Stimulated activated naive CD4-positive, alpha-beta T cell (primary cell): ENCODE measurements at regions not wholly inside any gene's neighbourhood (a gene's known extent, or its start where the extent isn't known, plus 50 kb on each side); places are given as distances from the start of the nearest gene placed in this dataset.

ENCODE experiments used
- DNase-seq, 6 experiments: peaks; one replicate each; lab custom pipeline; 2025; lab: John Stamatoyannopoulos, UW

DNA sequence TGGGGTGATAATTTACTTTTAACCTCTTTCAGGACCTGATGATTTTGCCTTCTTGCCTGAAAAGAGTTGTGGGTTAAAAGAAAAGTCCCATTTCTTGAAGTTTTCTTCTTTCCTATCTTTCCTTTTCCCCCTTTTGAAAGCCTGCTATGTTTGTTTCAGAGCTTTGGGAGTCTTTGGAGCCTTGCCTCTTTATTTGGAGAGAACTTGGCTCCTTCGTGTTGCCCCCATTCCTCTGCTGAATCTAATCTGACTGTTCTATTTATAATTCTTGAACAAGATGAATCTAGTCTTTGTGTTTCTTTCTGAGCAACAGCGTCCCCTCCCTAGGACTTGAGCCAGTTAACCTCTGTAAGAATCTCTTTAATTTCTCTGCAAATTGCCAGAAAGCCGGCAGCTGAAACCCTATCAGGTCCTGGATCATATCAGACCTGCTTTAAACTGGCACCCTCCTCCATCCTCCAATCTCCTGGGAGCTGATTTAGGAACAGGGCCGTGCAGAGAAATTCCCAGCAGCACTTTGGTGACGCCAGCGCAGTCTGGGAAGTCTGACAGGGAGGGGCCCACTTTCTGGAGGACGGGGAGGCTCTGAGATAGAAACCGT, 289.1 kb upstream of the SORL1-AS1 start:
- DNase-seq, result no peak

DNA sequence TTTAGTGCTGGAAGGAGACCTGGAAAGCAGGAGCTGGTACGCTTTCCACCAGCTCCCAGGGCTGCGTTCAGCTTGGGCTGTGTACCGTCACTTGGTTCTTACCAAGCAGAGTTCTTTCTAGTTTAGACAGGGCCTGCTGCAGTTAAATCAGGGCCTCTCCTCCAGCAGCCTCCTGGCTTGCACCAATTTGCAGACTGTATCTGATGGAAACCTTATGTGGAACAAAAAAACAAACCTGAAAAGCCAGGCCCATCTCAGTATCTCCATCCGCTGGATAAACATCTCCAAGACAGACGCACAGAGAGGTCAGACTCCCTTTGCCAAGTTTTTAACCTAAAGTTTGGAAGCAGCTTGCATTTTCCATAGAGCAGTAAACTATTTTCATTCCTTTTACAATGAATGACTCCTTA, 288.6 kb upstream of the SORL1-AS1 start:
- DNase-seq, result no peak

DNA sequence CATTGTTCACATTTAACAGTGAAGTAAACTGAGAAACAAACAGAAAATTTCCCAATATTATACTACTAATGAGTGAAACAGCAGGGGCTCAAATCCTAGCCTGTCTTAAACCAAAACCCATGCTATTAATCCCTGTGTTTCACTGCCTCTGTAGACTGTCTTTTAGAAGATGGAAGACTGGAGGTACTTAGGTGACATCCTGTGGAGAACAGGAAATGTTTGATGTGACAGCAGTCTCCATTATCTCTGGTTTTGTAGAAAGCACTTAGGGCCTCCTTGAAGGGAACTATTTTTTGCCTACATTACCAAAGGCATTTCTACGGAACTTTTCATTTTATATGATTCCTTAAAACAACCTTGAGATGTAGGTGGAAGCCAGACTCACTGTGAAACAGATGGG, 288.1 kb upstream of the SORL1-AS1 start:
- DNase-seq, result no peak

DNA sequence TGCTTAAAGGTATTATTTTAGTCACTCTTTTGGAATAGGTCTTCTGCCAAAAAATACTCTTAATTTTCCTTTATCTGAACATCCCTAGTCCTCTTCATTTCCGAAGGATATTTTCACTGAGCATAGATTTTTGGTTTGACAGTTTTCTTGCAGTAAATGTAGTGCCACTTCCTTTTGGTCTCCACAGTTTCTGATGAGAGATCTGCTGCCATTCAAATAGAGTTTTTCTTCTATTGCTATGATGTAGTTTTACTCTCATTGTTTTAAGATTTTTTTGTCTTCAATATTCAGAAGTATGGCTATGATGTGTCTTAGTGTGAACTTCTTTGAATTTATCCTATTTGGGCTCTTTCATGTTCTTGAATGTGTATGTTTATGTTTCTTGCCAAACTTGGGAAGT, 281.1 kb upstream of the SORL1-AS1 start:
- DNase-seq, result no peak

DNA sequence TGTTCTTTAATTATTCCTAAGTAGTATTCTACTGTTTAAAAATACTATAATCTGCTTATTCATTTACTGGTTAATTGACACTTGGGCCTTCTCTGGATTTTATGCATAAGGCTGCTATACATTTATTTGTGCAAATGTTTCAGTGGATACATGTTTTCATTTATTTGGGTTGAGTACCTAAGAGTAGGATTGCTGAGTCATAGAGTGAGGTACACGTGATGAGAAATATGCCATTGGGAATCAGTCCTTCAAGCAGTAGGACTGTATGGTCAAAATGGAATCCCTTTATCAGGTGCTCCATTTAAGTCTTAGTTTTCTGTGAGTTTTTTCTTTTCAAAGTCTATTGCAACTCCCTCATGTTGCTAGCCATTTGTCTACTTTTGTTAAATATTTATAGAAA, 275.2 kb upstream of the SORL1-AS1 start:
- DNase-seq, result no peak

DNA sequence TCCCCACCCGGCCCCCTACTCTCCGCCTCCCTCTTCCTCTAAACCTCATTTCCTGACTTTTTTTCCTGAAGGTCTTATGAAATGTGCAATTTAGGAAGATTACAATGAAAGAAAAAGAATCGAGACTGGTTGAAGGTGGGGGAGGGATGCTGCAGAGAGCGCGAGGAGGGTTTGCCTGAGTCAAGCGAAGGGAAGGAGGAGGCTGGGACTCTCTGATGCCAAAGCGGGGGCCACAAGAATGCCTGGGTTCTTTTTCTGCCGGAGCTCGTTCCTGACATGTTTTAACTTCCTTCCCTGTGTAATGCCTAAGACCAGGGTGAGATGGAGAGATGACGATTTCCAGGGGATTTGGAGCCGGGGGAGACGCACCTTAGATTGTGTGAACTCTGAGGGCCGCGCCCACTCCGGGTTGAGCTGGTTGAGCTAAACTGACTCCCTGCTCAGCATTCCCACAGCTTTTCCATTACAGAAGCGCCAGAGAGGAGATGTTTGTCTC, 270.5 kb upstream of the SORL1-AS1 start:
- no peak for DNase-seq

DNA sequence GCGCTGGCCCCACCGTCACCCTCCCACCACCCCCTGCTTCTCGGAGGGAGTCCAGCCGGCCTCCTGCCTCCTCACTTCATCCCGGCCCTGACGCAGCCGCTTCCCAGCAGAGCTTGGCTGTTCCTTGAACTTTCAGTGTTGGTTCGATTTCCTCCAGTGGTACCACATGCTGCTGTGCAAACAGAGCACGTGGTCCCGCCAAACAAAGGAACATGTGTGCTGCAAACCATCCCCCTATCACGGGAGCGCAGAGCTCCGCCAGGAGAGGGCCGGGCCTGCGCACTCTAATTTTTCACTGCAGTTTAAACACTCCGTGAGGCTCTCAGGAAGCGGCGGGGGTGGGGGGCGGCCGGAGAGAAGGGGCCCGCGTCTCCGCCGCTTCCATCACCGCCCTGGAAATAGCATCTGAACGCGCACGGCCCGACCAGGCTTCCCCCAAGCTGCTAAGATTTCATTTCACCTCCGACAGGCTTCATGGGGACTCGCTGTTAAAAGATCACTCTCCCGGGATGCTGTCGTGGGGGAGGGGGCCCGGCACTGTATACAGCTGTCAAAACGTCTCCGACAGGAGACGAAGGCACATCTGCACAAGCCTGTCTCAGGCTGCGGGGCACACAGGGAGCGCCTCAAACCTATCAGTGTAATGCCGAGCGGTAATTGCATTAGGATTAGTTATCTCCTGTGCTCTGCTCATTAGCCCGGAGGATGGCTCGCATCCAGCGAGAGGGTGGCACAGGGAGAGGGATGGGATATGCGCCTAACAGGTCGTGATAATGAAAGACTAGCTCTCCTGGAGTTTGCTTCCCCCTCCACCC, 269.9 kb upstream of the SORL1-AS1 start:
- DNase-seq, result no peak

DNA sequence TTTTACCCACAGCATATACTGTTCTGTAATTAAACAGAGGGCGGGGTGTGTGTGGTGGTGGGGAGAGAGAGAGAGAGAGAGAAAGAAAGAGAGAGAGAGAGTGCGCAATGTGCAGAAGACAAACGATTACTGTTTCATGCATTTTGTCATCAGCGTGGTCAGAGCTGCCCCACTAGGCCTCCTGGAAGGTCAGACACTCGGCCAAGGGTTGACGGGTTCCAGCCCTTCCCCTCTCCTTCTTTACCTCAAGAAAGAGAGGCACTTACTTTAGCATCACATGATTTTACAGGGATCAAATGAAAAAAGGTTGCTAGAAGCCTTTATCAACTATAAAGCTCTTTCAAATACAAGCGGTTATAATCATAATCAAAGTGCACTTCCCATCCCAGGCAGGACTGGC, 269.2 kb upstream of the SORL1-AS1 start:
- DNase-seq, result no peak

DNA sequence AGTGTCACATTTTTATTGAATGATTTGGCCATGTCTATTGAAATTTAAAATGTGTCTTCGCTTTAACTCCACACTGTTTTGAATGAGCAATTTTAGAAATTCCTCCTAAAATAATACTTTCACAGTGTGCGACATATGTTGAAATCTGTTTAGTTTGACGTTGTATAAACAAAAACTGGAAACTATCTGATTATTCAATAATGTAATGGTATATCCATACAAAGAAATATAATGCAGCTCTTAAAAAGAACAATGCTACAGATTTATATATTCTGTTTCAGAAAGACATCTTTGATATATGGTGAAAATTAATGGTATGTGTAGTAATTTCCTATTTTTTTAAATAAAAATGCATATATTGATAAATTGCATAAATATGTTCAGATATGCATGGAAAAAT, 268.7 kb upstream of the SORL1-AS1 start:
- no peak for DNase-seq

DNA sequence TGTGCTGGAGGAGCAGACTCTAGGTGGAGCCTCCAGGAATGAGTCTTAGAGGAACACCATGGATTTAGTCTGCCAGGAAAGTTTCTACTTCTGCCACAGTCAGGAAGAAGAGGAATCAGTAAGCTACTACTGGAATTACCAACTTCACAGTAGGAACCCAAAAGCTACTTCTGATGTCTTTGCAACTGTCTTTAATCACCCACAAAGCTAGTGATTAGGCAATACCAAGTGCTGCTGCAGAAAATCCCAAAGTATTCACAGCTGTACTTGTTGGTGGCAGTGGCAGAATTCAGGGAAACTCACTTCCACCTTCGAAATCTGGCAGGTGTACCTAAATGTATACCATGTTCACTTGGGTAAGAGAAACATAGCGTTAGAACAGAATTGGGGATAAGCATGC, 264.5 kb upstream of the SORL1-AS1 start:
- DNase-seq, result no peak

DNA sequence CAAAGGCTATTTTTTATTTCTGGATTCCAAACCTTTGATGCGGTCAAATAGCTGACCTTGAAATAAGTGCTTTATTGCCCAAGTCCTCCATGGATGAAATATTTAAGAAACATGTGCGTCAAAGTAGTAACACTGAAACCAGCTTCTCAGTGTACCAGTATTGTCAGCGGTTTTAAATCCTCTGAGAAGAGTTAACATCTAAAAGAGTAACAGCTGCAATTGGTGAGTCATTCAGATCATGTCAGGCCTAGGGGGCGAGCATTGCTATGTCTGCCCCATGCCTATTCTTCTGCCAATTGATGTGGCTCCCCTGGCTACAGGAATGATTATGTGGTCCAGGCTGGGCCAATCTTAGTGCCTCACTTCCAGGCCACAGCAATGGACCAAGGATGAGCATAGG, 263.3 kb upstream of the SORL1-AS1 start:
- DNase-seq, result no peak

DNA sequence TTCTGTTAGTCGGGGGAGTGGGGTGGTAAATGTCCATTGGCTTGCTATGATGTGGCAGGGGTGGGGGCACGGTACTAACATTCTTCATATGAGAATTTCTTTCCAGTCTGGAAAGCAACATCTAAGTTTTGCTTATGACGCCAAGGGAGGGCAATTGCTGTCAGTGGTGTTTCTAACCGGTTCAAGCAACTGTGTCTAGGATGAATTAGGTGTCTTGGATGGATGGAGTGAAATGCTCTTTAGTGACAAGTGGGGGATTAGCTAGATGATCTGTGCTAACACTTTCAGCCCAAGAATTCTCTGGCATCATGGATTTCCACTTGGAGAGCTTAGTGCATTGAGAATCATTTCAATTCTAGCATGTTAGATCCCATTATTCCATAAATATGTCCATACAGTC, 262.6 kb upstream of the SORL1-AS1 start:
- DNase-seq, result no peak

DNA sequence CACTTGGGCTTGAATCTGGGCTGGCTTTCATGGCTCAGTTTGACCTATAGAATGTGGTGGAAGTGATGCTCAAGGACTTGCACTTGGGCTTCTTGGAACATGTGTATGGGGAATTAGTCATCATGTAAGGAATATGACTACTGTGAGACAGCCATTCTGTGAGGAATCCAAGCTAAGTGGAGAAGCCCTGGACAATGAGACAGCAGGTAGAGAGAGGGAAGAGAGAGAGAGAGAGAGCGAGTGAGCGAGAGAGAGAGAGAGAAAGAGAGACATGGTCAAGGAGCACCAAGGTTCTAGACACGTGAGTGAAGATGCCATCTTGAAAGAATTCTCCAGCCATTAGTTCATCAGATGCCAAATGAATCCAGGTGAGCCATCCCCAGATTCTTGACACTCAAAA, 261.6 kb upstream of the SORL1-AS1 start:
- DNase-seq, result no peak

DNA sequence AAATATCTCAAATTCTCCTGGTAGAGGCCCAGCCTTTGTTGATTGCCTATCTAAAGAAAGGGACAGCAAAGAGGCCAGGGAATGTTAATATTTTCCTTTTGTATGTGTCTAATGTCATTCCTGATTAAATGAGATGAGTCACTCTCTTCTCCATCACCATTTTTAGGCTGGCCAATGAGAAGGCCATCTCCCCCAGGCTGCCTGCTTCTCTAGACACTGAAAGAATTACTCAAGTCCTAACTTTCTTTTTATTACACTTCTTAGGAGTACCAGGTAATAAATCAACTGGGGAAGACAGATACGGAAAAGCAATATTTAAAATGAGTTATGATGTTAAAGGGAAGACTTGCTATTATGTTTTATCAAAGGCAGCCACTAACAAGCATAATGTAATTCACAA, 259.2 kb upstream of the SORL1-AS1 start:
- no peak for DNase-seq

DNA sequence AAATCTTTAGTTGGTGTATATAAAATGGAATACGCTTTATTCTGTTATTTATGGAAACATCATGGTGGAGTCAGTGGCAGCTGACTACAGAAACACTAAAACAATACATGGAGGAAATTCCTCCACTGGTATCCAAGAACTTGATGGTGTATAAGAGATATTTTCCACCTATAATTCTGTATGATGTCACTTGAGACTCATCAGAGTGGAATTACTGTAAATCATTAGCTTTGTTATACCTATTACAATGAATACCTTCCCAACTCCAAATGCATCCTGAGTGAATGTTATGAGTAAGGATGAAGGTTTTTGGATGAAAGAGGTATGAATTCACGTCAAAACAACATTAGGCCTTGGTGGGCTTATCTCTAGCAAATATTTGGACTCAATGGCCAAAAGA, 258.5 kb upstream of the SORL1-AS1 start:
- DNase-seq, result no peak

DNA sequence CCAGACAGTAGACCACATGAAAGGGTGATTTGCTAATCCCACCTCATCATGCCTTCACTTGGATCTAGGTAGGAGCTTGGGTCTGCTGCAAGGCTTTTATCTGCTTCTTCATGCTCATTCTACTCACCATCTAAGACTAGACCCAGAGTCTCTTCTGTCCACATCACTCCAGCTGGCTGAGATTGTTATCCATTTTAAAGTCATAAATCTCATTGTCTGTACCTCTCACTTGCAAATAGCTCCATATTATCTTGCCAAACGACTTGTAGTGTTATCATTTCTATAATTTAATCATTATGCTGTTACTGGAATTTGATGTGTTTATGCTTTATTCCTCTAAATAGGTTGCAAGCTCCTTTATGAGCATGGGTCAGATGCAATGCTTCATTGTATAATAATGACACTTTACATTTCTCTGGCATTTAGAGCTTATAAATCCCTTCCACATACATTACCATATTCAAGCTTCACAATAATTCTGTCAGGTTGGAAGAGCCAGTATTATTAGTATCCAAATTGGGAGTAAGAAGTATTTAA, 254.2 kb upstream of the SORL1-AS1 start:
- no peak for DNase-seq

DNA sequence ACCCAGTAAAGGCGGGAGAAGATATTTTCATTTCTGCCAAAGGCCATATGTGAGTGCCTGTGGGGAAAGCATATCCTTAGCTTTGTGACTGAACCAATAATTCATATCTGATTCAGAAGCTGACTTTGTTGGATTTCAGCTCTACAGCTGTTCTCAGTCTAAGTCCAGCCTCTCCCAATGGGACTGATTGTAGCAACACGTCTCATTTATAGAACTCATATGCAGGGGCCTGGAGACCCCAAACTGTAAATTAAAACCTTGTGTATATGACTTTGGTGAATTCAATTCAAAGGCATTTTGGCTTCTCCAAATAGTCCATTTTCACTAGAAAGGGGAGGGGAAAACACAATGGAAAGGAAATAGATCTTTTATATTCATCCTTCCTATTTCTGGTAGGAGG, 250.4 kb upstream of the SORL1-AS1 start:
- DNase-seq, result no peak

DNA sequence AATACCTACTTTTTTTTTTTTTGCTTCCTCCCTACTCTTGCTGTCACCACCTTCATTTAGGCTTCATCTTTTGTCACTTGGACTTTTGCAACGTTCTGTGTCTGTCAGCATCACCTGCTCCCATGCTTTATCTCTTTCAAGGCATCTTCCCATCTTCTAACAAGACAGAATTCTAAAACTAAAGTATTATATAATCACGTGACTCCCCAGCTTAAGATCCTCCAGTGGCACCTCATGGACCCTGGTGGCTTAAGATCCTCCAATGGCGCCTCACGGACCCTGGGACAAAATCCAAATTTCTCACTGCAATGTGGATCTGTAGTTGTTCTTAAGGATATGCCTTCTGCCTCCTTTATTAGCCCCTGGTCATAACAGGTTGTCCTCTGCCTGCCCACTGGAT, 248.2 kb upstream of the SORL1-AS1 start:
- no peak for DNase-seq

DNA sequence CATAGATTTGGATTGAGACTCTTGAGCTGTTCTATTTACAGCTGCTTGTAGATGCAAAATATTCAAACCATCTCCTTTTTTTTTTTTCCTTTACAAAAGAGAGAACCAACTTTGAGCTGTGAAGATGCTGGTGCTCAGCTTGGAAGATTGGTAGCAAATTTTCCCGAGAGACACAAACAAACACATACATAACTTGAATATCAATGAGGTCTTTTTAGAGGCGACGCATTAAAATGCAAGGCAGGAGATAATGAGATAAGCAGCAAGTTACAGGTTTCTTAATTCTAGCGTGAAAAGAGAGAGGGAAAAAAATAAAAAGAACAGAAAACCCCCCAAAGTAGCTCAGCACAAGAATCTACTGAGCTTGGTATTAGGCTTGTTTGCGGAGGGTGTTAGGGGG, 247.0 kb upstream of the SORL1-AS1 start:
- no peak for DNase-seq

DNA sequence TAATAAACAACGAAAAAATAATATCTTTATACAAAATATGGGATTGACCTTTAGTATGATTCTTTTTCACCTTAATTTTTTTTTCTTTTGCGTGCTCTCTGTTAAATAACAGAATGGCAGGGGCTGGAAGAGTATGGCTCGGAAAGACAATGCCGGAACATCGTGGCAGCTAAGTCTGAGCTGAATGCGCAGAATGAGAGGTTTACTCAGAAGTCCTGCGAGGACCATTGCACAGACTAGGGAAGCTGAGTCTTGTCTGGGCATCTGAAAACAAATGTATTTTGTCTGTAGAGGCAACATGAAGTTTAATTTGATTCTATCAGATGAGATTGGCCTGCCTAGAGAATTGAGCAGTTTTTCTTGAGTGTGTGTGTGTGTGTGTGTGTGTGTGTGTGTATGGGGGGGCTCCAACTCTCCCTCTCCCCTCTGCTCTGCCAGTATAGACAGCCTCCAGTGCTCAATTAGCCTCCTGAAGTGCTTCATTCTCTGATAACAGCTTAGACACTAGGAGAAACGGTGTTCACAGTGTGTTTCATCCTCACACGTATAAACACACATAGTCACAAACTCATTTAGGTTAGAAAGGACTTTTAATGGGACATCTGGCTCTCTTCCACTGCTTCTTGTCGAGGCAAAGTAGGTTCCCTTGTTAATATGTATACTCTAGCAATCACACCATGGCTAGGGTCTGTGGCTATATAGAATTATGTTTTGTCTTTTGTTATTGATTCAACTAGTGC, 244.3 kb upstream of the SORL1-AS1 start:
- no peak for DNase-seq

DNA sequence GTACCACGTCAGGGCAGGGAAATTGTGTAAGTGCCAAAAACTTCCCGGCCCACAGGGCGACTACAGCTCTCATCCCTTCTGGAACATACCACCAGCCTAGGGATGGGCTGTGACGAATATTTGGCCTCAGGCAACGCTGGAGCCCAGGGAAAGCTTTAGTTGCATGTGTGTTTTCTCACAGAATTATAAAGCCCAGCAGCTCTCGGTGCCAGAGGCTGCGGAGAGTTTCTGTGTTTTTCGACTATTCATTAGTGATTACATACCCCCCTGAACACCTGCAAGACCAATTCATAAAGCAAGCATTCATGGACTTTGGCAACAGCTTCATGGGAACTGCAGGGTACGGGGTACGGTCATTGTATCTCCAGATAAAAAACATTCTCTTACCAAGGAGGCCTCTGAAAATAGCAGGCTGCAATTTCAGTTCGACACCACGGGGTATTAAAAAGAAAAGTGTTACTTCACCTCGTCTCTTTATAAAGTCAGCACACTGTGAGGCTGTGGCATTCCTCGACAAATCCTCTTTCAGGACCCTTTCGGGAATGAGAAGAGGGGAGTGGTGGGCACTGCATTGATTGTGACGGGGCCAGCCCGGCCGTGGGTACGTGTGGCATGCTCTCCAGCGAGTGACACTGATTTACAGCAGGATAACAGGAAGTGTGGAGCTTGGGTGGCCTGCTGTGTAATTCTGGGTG, 243.6 kb upstream of the SORL1-AS1 start:
- no peak for DNase-seq

DNA sequence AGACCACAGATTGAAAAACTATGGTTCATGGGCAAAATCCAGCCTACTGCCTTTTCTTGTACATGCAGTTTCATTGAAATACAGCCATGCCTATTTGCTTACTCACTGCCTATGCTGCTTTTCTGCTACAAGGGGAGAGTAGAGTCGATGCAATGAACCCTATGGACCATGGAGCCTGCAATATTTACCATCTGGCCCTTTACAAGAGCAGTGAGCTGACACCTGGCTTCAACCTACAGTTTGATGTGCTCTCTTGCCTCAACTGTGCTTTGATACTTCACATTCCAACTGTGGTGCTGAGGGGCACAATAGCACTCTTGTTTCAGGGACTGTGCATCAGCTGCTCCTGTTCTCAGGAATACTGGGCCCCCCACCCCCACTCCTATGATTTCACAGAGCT, 239.5 kb upstream of the SORL1-AS1 start:
- DNase-seq, result no peak
